Neural cell (in vitro differentiated cells): ENCODE measurements at regions not wholly inside any gene's neighbourhood (a gene's known extent, or its start where the extent isn't known, plus 50 kb on each side); places are given as distances from the start of the nearest gene placed in this dataset.

Experiments used
- H2AFZ ChIP-seq: fragments of 200-600, 300-800 bp; sonication (generic), shearing (Covaris generic); 2 replicates; pipeline ENCODE4 v1.6.0; 2014; ENCODE audit warnings: low read depth, mild to moderate bottlenecking, antibody characterized with exemption, low read length, moderate library complexity
- H3F3A ChIP-seq: fragments of 200-600 bp; shearing (Covaris generic); 2 replicates; pipeline ENCODE4 v1.6.1; 2016; ENCODE audit warnings: mild to moderate bottlenecking, moderate library complexity, mixed read lengths, antibody characterized with exemption, low read length; ENCODE audit not compliant: insufficient read depth, poor library complexity, severe bottlenecking
- H3K27ac ChIP-seq: fragments of 200-600, 300-800 bp; sonication (generic), shearing (Covaris generic); 2 replicates; pipeline ENCODE4 v1.5.1; 2014; ENCODE audit warnings: mild to moderate bottlenecking, low read length, moderate library complexity
- H3K27me3 ChIP-seq: fragments of 300-800, 200-600 bp; sonication (generic), shearing (Covaris generic); 2 replicates; pipeline ENCODE4 v1.6.0; 2014; ENCODE audit warnings: mild to moderate bottlenecking, low read depth, low read length, moderate library complexity; ENCODE audit not compliant: insufficient read depth
- H3K36me3 ChIP-seq: fragments of 300-800, 200-600 bp; sonication (generic), shearing (Covaris generic); 2 replicates; pipeline ENCODE4 v1.5.1; 2014; ENCODE audit warnings: mild to moderate bottlenecking, antibody characterized with exemption, low read length, moderate library complexity; ENCODE audit not compliant: insufficient read depth
- H3K4me2 ChIP-seq: fragments of 300-800, 200-600 bp; sonication (generic), shearing (Covaris generic); 2 replicates; pipeline ENCODE4 v1.6.0; 2014; ENCODE audit warnings: mild to moderate bottlenecking, low read length
- H3K4me3 ChIP-seq: fragments of 300-800, 200-600 bp; sonication (generic), shearing (Covaris generic); 2 replicates; pipeline ENCODE4 v1.5.1; 2014; ENCODE audit warnings: mild to moderate bottlenecking, low read length, moderate library complexity
- H3K79me2 ChIP-seq: fragments of 200-600 bp; shearing (Covaris generic); replicated peaks from 2 replicates; pipeline ENCODE4 v1.6.0; 2014; ENCODE audit warnings: mild to moderate bottlenecking, low read length, moderate library complexity; ENCODE audit not compliant: insufficient read depth
- H3K9ac ChIP-seq: fragments of 300-800, 200-600 bp; sonication (generic), shearing (Covaris generic); 2 replicates; pipeline ENCODE4 v1.6.1; 2016; ENCODE audit warnings: mild to moderate bottlenecking, low read length, mixed read lengths
- H3K9me2 ChIP-seq: fragments of 200-600 bp; shearing (Covaris generic); 2 replicates; pipeline ENCODE4 v1.6.1; 2016; ENCODE audit warnings: mild to moderate bottlenecking, low read length, mixed read lengths; ENCODE audit not compliant: insufficient read depth
- H3K9me3 ChIP-seq: fragments of 200-600, 300-800 bp; sonication (generic), shearing (Covaris generic); 2 replicates; pipeline ENCODE4 v1.6.1; 2016; ENCODE audit warnings: mild to moderate bottlenecking, mixed run types, low read length, moderate library complexity, mixed read lengths
- H4K20me1 ChIP-seq: fragments of 200-600 bp; shearing (Covaris generic); 2 replicates; pipeline ENCODE4 v1.6.1; 2016; ENCODE audit warnings: mild to moderate bottlenecking, mixed run types; ENCODE audit not compliant: insufficient read depth
- EP300 ChIP-seq: fragments of 450-650 bp; conservative IDR thresholded peaks from 2 replicates; pipeline ENCODE4 v1.6.1; 2014; ENCODE audit warnings: antibody characterized with exemption, mild to moderate bottlenecking, moderate library complexity; ENCODE audit not compliant: poor library complexity, severe bottlenecking
- EZH2 ChIP-seq: fragments of 200-600, 300-800 bp; shearing (Covaris generic), sonication (generic); IDR thresholded peaks from 2 replicates; pipeline ENCODE4 v1.6.1; 2014; ENCODE audit warnings: antibody characterized with exemption, low read length, borderline replicate concordance, mild to moderate bottlenecking; ENCODE audit not compliant: insufficient read depth, poor library complexity, severe bottlenecking
- MXI1 ChIP-seq: fragments of 450-650 bp; conservative IDR thresholded peaks from 2 replicates; pipeline ENCODE4 v1.6.1; 2014; ENCODE audit warnings: antibody characterized with exemption, mild to moderate bottlenecking; ENCODE audit not compliant: poor library complexity, severe bottlenecking
- POLR2AphosphoS5 ChIP-seq: IDR thresholded peaks from 2 replicates; pipeline ENCODE4 v1.6.1; 2012
- RAD21 ChIP-seq: fragments of 450-650 bp; conservative IDR thresholded peaks from 2 replicates; pipeline ENCODE4 v1.6.1; 2014; ENCODE audit warnings: antibody characterized with exemption, mild to moderate bottlenecking, moderate library complexity
- SMC3 ChIP-seq: fragments of 450-650 bp; conservative IDR thresholded peaks from 2 replicates; pipeline ENCODE4 v1.6.1; 2014; ENCODE audit warnings: antibody characterized with exemption, mild to moderate bottlenecking, moderate library complexity; ENCODE audit not compliant: poor library complexity
- TAF1 ChIP-seq: IDR thresholded peaks from 2 replicates; pipeline ENCODE4 v1.6.1; 2012; ENCODE audit warnings: low read depth
- TF ChIP-seq, protein P1 (sequence below): fragments of 450-650 bp; IDR thresholded peaks from 2 replicates; pipeline ENCODE4 v1.5.1; 2014; ENCODE audit warnings: antibody characterized with exemption, mild to moderate bottlenecking, moderate library complexity; ENCODE audit not compliant: poor library complexity, severe bottlenecking
- TF ChIP-seq, protein P2 (sequence below): IDR thresholded peaks from 2 replicates; pipeline ENCODE4 v1.6.1; 2012; ENCODE audit warnings: borderline replicate concordance

GRCh38 chr20:57986666-57987065, 241.8 kb downstream of the ANKRD60 start:
- no peaks in the 10 kb centered on the region for H4K20me1 ChIP-seq
- H3K36me3 ChIP-seq, result no peaks in the 10 kb centered on the region
- no peaks in the 10 kb centered on the region for H3K79me2 ChIP-seq
- no peak overlapping the region for H2AFZ ChIP-seq
- H3K27ac ChIP-seq, result no peak overlapping the region
- H3K9ac ChIP-seq, result no peak overlapping the region
- TF ChIP-seq RAD21 (no peak), TAF1 (no peak), EP300 (no peak), POLR2AphosphoS5 (no peak), EZH2 (no peak), SMC3 (no peak), MXI1 (no peak)
- TF ChIP-seq, protein P1, sequence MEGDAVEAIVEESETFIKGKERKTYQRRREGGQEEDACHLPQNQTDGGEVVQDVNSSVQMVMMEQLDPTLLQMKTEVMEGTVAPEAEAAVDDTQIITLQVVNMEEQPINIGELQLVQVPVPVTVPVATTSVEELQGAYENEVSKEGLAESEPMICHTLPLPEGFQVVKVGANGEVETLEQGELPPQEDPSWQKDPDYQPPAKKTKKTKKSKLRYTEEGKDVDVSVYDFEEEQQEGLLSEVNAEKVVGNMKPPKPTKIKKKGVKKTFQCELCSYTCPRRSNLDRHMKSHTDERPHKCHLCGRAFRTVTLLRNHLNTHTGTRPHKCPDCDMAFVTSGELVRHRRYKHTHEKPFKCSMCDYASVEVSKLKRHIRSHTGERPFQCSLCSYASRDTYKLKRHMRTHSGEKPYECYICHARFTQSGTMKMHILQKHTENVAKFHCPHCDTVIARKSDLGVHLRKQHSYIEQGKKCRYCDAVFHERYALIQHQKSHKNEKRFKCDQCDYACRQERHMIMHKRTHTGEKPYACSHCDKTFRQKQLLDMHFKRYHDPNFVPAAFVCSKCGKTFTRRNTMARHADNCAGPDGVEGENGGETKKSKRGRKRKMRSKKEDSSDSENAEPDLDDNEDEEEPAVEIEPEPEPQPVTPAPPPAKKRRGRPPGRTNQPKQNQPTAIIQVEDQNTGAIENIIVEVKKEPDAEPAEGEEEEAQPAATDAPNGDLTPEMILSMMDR, result no peak
- TF ChIP-seq, protein P2, sequence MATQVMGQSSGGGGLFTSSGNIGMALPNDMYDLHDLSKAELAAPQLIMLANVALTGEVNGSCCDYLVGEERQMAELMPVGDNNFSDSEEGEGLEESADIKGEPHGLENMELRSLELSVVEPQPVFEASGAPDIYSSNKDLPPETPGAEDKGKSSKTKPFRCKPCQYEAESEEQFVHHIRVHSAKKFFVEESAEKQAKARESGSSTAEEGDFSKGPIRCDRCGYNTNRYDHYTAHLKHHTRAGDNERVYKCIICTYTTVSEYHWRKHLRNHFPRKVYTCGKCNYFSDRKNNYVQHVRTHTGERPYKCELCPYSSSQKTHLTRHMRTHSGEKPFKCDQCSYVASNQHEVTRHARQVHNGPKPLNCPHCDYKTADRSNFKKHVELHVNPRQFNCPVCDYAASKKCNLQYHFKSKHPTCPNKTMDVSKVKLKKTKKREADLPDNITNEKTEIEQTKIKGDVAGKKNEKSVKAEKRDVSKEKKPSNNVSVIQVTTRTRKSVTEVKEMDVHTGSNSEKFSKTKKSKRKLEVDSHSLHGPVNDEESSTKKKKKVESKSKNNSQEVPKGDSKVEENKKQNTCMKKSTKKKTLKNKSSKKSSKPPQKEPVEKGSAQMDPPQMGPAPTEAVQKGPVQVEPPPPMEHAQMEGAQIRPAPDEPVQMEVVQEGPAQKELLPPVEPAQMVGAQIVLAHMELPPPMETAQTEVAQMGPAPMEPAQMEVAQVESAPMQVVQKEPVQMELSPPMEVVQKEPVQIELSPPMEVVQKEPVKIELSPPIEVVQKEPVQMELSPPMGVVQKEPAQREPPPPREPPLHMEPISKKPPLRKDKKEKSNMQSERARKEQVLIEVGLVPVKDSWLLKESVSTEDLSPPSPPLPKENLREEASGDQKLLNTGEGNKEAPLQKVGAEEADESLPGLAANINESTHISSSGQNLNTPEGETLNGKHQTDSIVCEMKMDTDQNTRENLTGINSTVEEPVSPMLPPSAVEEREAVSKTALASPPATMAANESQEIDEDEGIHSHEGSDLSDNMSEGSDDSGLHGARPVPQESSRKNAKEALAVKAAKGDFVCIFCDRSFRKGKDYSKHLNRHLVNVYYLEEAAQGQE, result no peak
- H3F3A ChIP-seq, result no peaks in the 10 kb centered on the region
- no peak overlapping the region for H3K4me3 ChIP-seq
- H3K9me2 ChIP-seq, result no peaks in the 10 kb centered on the region
- no peaks in the 10 kb centered on the region for H3K9me3 ChIP-seq
- H3K27me3 ChIP-seq, result no peaks in the 10 kb centered on the region
- H3K4me2 ChIP-seq, result no peak overlapping the region

- Histone ChIP-seq H3K9me3 (no peaks in the 10 kb centered on the region), H3K36me3 (no peaks in the 10 kb centered on the region), H3F3A (no peaks in the 10 kb centered on the region), H2AFZ (no peak overlapping the region), H3K4me3 (no peak overlapping the region), H3K4me2 (no peak overlapping the region), H3K79me2 (no peaks in the 10 kb centered on the region), H3K9me2 (no peaks in the 10 kb centered on the region), H3K27me3 (no peaks in the 10 kb centered on the region), H3K27ac (no peak overlapping the region), H4K20me1 (no peaks in the 10 kb centered on the region), H3K9ac (no peak overlapping the region)
- TF ChIP-seq, protein P2, result no peak
These were observed 243.2 kb downstream of the ANKRD60 start for GRCh38 chr20:57985278-57985677.
